Mammary epithelial cell (primary cell): ENCODE measurements at regions not wholly inside any gene's neighbourhood (a gene's known extent, or its start where the extent isn't known, plus 50 kb on each side); places are given as distances from the start of the nearest gene placed in this dataset.

ENCODE experiments used
- EZH2 ChIP-seq: IDR thresholded peaks from 2 replicates; pipeline ENCODE4 v1.6.1; 2012; ENCODE audit warnings: low read length, inconsistent platforms, borderline replicate concordance
- TF ChIP-seq, protein P1 (sequence below), 2 donors: IDR thresholded peaks in 1 of 2; conservative IDR thresholded peaks in 1 of 2; 2 replicates each; pipeline ENCODE4 v1.5.1; 2011 to 2012; ENCODE audit warnings: inconsistent platforms in 2 of 2, low read length in 2 of 2, mild to moderate bottlenecking in 2 of 2, control low read depth in 1 of 2, low read depth in 1 of 2; ENCODE audit not compliant: insufficient read depth in 1 of 2; ENCODE audit errors: extremely low read depth in 1 of 2

GRCh38 chr4:142984871-142985585, 138.9 kb upstream of the INPP4B start:
- TF ChIP-seq, protein P1, sequence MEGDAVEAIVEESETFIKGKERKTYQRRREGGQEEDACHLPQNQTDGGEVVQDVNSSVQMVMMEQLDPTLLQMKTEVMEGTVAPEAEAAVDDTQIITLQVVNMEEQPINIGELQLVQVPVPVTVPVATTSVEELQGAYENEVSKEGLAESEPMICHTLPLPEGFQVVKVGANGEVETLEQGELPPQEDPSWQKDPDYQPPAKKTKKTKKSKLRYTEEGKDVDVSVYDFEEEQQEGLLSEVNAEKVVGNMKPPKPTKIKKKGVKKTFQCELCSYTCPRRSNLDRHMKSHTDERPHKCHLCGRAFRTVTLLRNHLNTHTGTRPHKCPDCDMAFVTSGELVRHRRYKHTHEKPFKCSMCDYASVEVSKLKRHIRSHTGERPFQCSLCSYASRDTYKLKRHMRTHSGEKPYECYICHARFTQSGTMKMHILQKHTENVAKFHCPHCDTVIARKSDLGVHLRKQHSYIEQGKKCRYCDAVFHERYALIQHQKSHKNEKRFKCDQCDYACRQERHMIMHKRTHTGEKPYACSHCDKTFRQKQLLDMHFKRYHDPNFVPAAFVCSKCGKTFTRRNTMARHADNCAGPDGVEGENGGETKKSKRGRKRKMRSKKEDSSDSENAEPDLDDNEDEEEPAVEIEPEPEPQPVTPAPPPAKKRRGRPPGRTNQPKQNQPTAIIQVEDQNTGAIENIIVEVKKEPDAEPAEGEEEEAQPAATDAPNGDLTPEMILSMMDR (conservative IDR thresholded peaks at IDR 0.05 in 1 of 2, IDR thresholded peaks at IDR 0.05 in 1 of 2; ENCODE audit: extremely low read depth in 1 of 2, insufficient read depth in 1 of 2, low read depth in 1 of 2, low read length in 2 of 2): peak; percentile 44 to 59
- TF ChIP-seq EZH2: no peak
